Liver (tissue), 8 donors: ENCODE measurements at regions not wholly inside any gene's neighbourhood (a gene's known extent, or its start where the extent isn't known, plus 50 kb on each side); places are given as distances from the start of the nearest gene placed in this dataset.
A peak's percentile ranks its signal among the peaks of the same experiment; 100 is the strongest.

Experiments used
- DNase-seq: peaks from one replicate; pipeline ENCODE4 v3.0.0-alpha.2; 2017; ENCODE audit warnings: low spot score
- H3K27ac ChIP-seq, 2 donors: one replicate each; pipeline ENCODE4 v1.7.0; 2013; ENCODE audit warnings: inconsistent platforms in 2 of 2, low read length in 2 of 2, control low read depth in 1 of 2, low read depth in 1 of 2, mild to moderate bottlenecking in 1 of 2
- H3K27me3 ChIP-seq, 4 donors: one replicate each; pipeline versions ENCODE4 v1.6.1 to v1.7.0; 2013; ENCODE audit warnings: low read length in 3 of 4, inconsistent platforms in 1 of 4, mild to moderate bottlenecking in 1 of 4, moderate library complexity in 1 of 4; ENCODE audit not compliant: control insufficient read depth in 4 of 4, insufficient read depth in 4 of 4
- H3K36me3 ChIP-seq, 4 donors: one replicate each; pipeline versions ENCODE4 v1.6.1 to v1.7.0; 2013; ENCODE audit warnings: low read length in 3 of 4, mild to moderate bottlenecking in 3 of 4, low read depth in 1 of 4, moderate library complexity in 1 of 4; ENCODE audit not compliant: control insufficient read depth in 4 of 4, insufficient read depth in 3 of 4
- H3K4me1 ChIP-seq, 4 donors: one replicate each; pipeline versions ENCODE4 v1.6.1 to v1.7.0; 2013; ENCODE audit warnings: low read length in 3 of 4, mild to moderate bottlenecking in 3 of 4, moderate library complexity in 1 of 4; ENCODE audit not compliant: control insufficient read depth in 4 of 4, insufficient read depth in 4 of 4
- H3K4me3 ChIP-seq, 3 donors: one replicate each; pipeline versions ENCODE4 v1.6.1 to v1.7.0; 2013; ENCODE audit warnings: low read length in 3 of 3, control low read depth in 1 of 3, low read depth in 1 of 3, mild to moderate bottlenecking in 1 of 3
- H3K9ac ChIP-seq, 2 donors: one replicate each; pipeline ENCODE4 v1.7.0; 2013; ENCODE audit warnings: low read length in 2 of 2, mild to moderate bottlenecking in 2 of 2, moderate library complexity in 2 of 2, control low read depth in 1 of 2, low read depth in 1 of 2
- H3K9me3 ChIP-seq, 4 donors: one replicate each; pipeline versions ENCODE4 v1.6.1 to v1.7.0; 2013; ENCODE audit warnings: low read length in 3 of 4; ENCODE audit not compliant: control insufficient read depth in 4 of 4
- ATF3 ChIP-seq: IDR thresholded peaks from 2 replicates; pipeline ENCODE4 v1.6.1; 2016; ENCODE audit warnings: antibody characterized with exemption
- CTCF ChIP-seq: fragments of 150-350 bp; IDR thresholded peaks from 2 replicates; pipeline ENCODE4 v1.5.1; 2017; ENCODE audit warnings: improper control_type of control experiment, low read depth, low read length; ENCODE audit not compliant: missing input control
- EGR1 ChIP-seq, 2 donors: IDR thresholded peaks; 2 replicates each; pipeline ENCODE4 v1.6.1; 2016 to 2018; ENCODE audit warnings: antibody characterized with exemption in 2 of 2, low read depth in 2 of 2
- FOXA1 ChIP-seq: IDR thresholded peaks from 2 replicates; pipeline ENCODE4 v1.6.1; 2016; ENCODE audit warnings: antibody characterized with exemption
- FOXA2 ChIP-seq: IDR thresholded peaks from 2 replicates; pipeline ENCODE4 v1.6.1; 2016; ENCODE audit warnings: antibody characterized with exemption
- GABPA ChIP-seq, 2 donors: IDR thresholded peaks in 1 of 2; conservative IDR thresholded peaks in 1 of 2; 2 replicates each; pipeline ENCODE4 v1.6.1; 2016; ENCODE audit warnings: antibody characterized with exemption in 2 of 2, mild to moderate bottlenecking in 1 of 2, moderate library complexity in 1 of 2
- HNF4A ChIP-seq, 2 donors: conservative IDR thresholded peaks; 2 replicates each; pipeline ENCODE4 v1.6.1; 2016; ENCODE audit warnings: antibody characterized with exemption in 2 of 2, mild to moderate bottlenecking in 2 of 2
- HNF4G ChIP-seq: IDR thresholded peaks from 2 replicates; pipeline ENCODE4 v1.6.1; 2016; ENCODE audit warnings: antibody characterized with exemption
- JUND ChIP-seq, 2 donors: IDR thresholded peaks; 2 replicates each; pipeline ENCODE4 v1.6.1; 2016; ENCODE audit warnings: antibody characterized with exemption in 2 of 2
- MAX ChIP-seq: IDR thresholded peaks from 2 replicates; pipeline ENCODE4 v1.6.1; 2016; ENCODE audit warnings: antibody characterized with exemption
- NR2F2 ChIP-seq: IDR thresholded peaks from 2 replicates; pipeline ENCODE4 v1.6.1; 2016; ENCODE audit warnings: antibody characterized with exemption
- RAD21 ChIP-seq, 2 donors: IDR thresholded peaks; 2 replicates each; pipeline ENCODE4 v1.6.1; 2016; ENCODE audit warnings: antibody characterized with exemption in 2 of 2, mild to moderate bottlenecking in 2 of 2
- REST ChIP-seq: IDR thresholded peaks from 2 replicates; pipeline ENCODE4 v1.6.1; 2016; ENCODE audit warnings: antibody characterized with exemption, mild to moderate bottlenecking
- RXRA ChIP-seq, 2 donors: IDR thresholded peaks; 2 replicates each; pipeline ENCODE4 v1.6.1; 2017 to 2018; ENCODE audit warnings: antibody characterized with exemption in 2 of 2, mild to moderate bottlenecking in 1 of 2
- SP1 ChIP-seq: IDR thresholded peaks from 2 replicates; pipeline ENCODE4 v1.6.1; 2018; ENCODE audit warnings: antibody characterized with exemption, mild to moderate bottlenecking
- TAF1 ChIP-seq: conservative IDR thresholded peaks from 2 replicates; pipeline ENCODE4 v1.6.1; 2016; ENCODE audit warnings: antibody characterized with exemption, mild to moderate bottlenecking
- YY1 ChIP-seq: IDR thresholded peaks from 2 replicates; pipeline ENCODE4 v1.6.1; 2016; ENCODE audit warnings: antibody characterized with exemption, mild to moderate bottlenecking
- ZBTB33 ChIP-seq: IDR thresholded peaks from 2 replicates; pipeline ENCODE4 v1.6.1; 2016; ENCODE audit warnings: antibody characterized with exemption
- WGBS: extraction: QIAGEN DNeasy Blood & Tissue Kit; methylation state at CpG from one replicate; pipeline ENCODE4 v1.1.7; 2013; 5-methylcytosine and 5-hydroxymethylcytosine counted together
- donor health status: healthy.
- donor health status: healthy.
- donor health status: healthy.
- donor health status: healthy.
- donor health status: healthy.

- DNase-seq = no peak
- Histone ChIP-seq H3K9me3 (no peaks in the 10 kb centered on the region), H3K27ac (no peak overlapping the region), H3K4me3 (no peak overlapping the region), H3K36me3 (no peaks in the 10 kb centered on the region), H3K4me1 (peaks cover 0 to 4% (median 0%) of the 10 kb centered on the region in 4 donors), H3K27me3 (no peaks in the 10 kb centered on the region), H3K9ac (no peak overlapping the region)
- TF ChIP-seq MAX (no peak), HNF4G (no peak), ZBTB33 (no peak), JUND (IDR thresholded peaks at IDR 0.05) (no peak), HNF4A (conservative IDR thresholded peaks at IDR 0.05) (no peak), YY1 (no peak), NR2F2 (no peak), RXRA (IDR thresholded peaks at IDR 0.05) (no peak), REST (no peak), RAD21 (IDR thresholded peaks at IDR 0.05) (no peak), FOXA2 (no peak), EGR1 (IDR thresholded peaks at IDR 0.05; ENCODE audit: low read depth in 2 of 2) (no peak), GABPA (IDR thresholded peaks at IDR 0.05 in 1 of 2, conservative IDR thresholded peaks at IDR 0.05 in 1 of 2) (no peak), ATF3 (no peak), TAF1 (no peak), SP1 (no peak), CTCF (no peak), FOXA1 (no peak)
Observed at GRCh38 chr1:73948055-73948454, 249.9 kb downstream of the LRRIQ3 start.

GRCh38 chr1:73947009-73947408 is 251.0 kb downstream of the LRRIQ3 start:
- H3K27ac ChIP-seq = no peak overlapping the region
- no peak for DNase-seq
- no peak for TF ChIP-seq CTCF
- peak; percentile 48 for TF ChIP-seq SP1
- TF ChIP-seq GABPA (IDR thresholded peaks at IDR 0.05 in 1 of 2, conservative IDR thresholded peaks at IDR 0.05 in 1 of 2) = no peak
- TF ChIP-seq YY1 = no peak
- TF ChIP-seq ATF3 = no peak
- TF ChIP-seq HNF4A (conservative IDR thresholded peaks at IDR 0.05) = peak; percentile 94 to 96
- TF ChIP-seq ZBTB33 = no peak
- TF ChIP-seq TAF1 = no peak
- peak in 1 of 2 donors; percentile 9 for TF ChIP-seq RAD21 (IDR thresholded peaks at IDR 0.05)
- no peak for TF ChIP-seq MAX
- TF ChIP-seq FOXA2 = peak; percentile 50
- TF ChIP-seq FOXA1 = no peak
- TF ChIP-seq HNF4G = peak; percentile 77
- H3K9me3 ChIP-seq = no peaks in the 10 kb centered on the region
- H3K4me3 ChIP-seq = no peak overlapping the region
- H3K27me3 ChIP-seq = no peaks in the 10 kb centered on the region
- no peak overlapping the region for H3K9ac ChIP-seq
- peaks cover 0 to 4% (median 0%) of the 10 kb centered on the region in 4 donors for H3K4me1 ChIP-seq
- no peaks in the 10 kb centered on the region for H3K36me3 ChIP-seq
- 38% methylated on average over 3 of the region's 3 CpGs for WGBS
